Liver (tissue), 8 donors: ENCODE measurements at regions not wholly inside any gene's neighbourhood (a gene's known extent, or its start where the extent isn't known, plus 50 kb on each side); places are given as distances from the start of the nearest gene placed in this dataset.

Source experiments
- DNase-seq: peaks from one replicate; pipeline ENCODE4 v3.0.0-alpha.2; 2017; ENCODE audit warnings: low spot score
- H3K27ac ChIP-seq, 2 donors: one replicate each; pipeline ENCODE4 v1.7.0; 2013; ENCODE audit warnings: inconsistent platforms in 2 of 2, low read length in 2 of 2, control low read depth in 1 of 2, low read depth in 1 of 2, mild to moderate bottlenecking in 1 of 2
- H3K27me3 ChIP-seq, 4 donors: one replicate each; pipeline versions ENCODE4 v1.6.1 to v1.7.0; 2013; ENCODE audit warnings: low read length in 3 of 4, inconsistent platforms in 1 of 4, mild to moderate bottlenecking in 1 of 4, moderate library complexity in 1 of 4; ENCODE audit not compliant: control insufficient read depth in 4 of 4, insufficient read depth in 4 of 4
- H3K36me3 ChIP-seq, 4 donors: one replicate each; pipeline versions ENCODE4 v1.6.1 to v1.7.0; 2013; ENCODE audit warnings: low read length in 3 of 4, mild to moderate bottlenecking in 3 of 4, low read depth in 1 of 4, moderate library complexity in 1 of 4; ENCODE audit not compliant: control insufficient read depth in 4 of 4, insufficient read depth in 3 of 4
- H3K4me1 ChIP-seq, 4 donors: one replicate each; pipeline versions ENCODE4 v1.6.1 to v1.7.0; 2013; ENCODE audit warnings: low read length in 3 of 4, mild to moderate bottlenecking in 3 of 4, moderate library complexity in 1 of 4; ENCODE audit not compliant: control insufficient read depth in 4 of 4, insufficient read depth in 4 of 4
- H3K4me3 ChIP-seq, 3 donors: one replicate each; pipeline versions ENCODE4 v1.6.1 to v1.7.0; 2013; ENCODE audit warnings: low read length in 3 of 3, control low read depth in 1 of 3, low read depth in 1 of 3, mild to moderate bottlenecking in 1 of 3
- H3K9ac ChIP-seq, 2 donors: one replicate each; pipeline ENCODE4 v1.7.0; 2013; ENCODE audit warnings: low read length in 2 of 2, mild to moderate bottlenecking in 2 of 2, moderate library complexity in 2 of 2, control low read depth in 1 of 2, low read depth in 1 of 2
- H3K9me3 ChIP-seq, 4 donors: one replicate each; pipeline versions ENCODE4 v1.6.1 to v1.7.0; 2013; ENCODE audit warnings: low read length in 3 of 4; ENCODE audit not compliant: control insufficient read depth in 4 of 4
- CTCF ChIP-seq: fragments of 150-350 bp; IDR thresholded peaks from 2 replicates; pipeline ENCODE4 v1.5.1; 2017; ENCODE audit warnings: improper control_type of control experiment, low read depth, low read length; ENCODE audit not compliant: missing input control
- EGR1 ChIP-seq, 2 donors: IDR thresholded peaks; 2 replicates each; pipeline ENCODE4 v1.6.1; 2016 to 2018; ENCODE audit warnings: antibody characterized with exemption in 2 of 2, low read depth in 2 of 2
- FOXA1 ChIP-seq: IDR thresholded peaks from 2 replicates; pipeline ENCODE4 v1.6.1; 2016; ENCODE audit warnings: antibody characterized with exemption
- FOXA2 ChIP-seq: IDR thresholded peaks from 2 replicates; pipeline ENCODE4 v1.6.1; 2016; ENCODE audit warnings: antibody characterized with exemption
- GABPA ChIP-seq, 2 donors: IDR thresholded peaks in 1 of 2; conservative IDR thresholded peaks in 1 of 2; 2 replicates each; pipeline ENCODE4 v1.6.1; 2016; ENCODE audit warnings: antibody characterized with exemption in 2 of 2, mild to moderate bottlenecking in 1 of 2, moderate library complexity in 1 of 2
- HNF4A ChIP-seq, 2 donors: conservative IDR thresholded peaks; 2 replicates each; pipeline ENCODE4 v1.6.1; 2016; ENCODE audit warnings: antibody characterized with exemption in 2 of 2, mild to moderate bottlenecking in 2 of 2
- HNF4G ChIP-seq: IDR thresholded peaks from 2 replicates; pipeline ENCODE4 v1.6.1; 2016; ENCODE audit warnings: antibody characterized with exemption
- JUND ChIP-seq, 2 donors: IDR thresholded peaks; 2 replicates each; pipeline ENCODE4 v1.6.1; 2016; ENCODE audit warnings: antibody characterized with exemption in 2 of 2
- NR2F2 ChIP-seq: IDR thresholded peaks from 2 replicates; pipeline ENCODE4 v1.6.1; 2016; ENCODE audit warnings: antibody characterized with exemption
- RAD21 ChIP-seq, 2 donors: IDR thresholded peaks; 2 replicates each; pipeline ENCODE4 v1.6.1; 2016; ENCODE audit warnings: antibody characterized with exemption in 2 of 2, mild to moderate bottlenecking in 2 of 2
- RXRA ChIP-seq, 2 donors: IDR thresholded peaks; 2 replicates each; pipeline ENCODE4 v1.6.1; 2017 to 2018; ENCODE audit warnings: antibody characterized with exemption in 2 of 2, mild to moderate bottlenecking in 1 of 2
- SP1 ChIP-seq: IDR thresholded peaks from 2 replicates; pipeline ENCODE4 v1.6.1; 2018; ENCODE audit warnings: antibody characterized with exemption, mild to moderate bottlenecking
- TAF1 ChIP-seq: conservative IDR thresholded peaks from 2 replicates; pipeline ENCODE4 v1.6.1; 2016; ENCODE audit warnings: antibody characterized with exemption, mild to moderate bottlenecking
- YY1 ChIP-seq: IDR thresholded peaks from 2 replicates; pipeline ENCODE4 v1.6.1; 2016; ENCODE audit warnings: antibody characterized with exemption, mild to moderate bottlenecking
- WGBS: extraction: QIAGEN DNeasy Blood & Tissue Kit; methylation state at CpG from one replicate; pipeline ENCODE4 v1.1.7; 2013; 5-methylcytosine and 5-hydroxymethylcytosine counted together
- TF ChIP-seq, protein P1 (sequence below): IDR thresholded peaks from 2 replicates; pipeline ENCODE4 v1.6.1; 2016; ENCODE audit warnings: antibody characterized with exemption
- TF ChIP-seq, protein P2 (sequence below): IDR thresholded peaks from 2 replicates; pipeline ENCODE4 v1.6.1; 2016; ENCODE audit warnings: antibody characterized with exemption, mild to moderate bottlenecking
- TF ChIP-seq, protein P3 (sequence below): IDR thresholded peaks from 2 replicates; pipeline ENCODE4 v1.6.1; 2016; ENCODE audit warnings: antibody characterized with exemption
- TF ChIP-seq, protein P4 (sequence below): IDR thresholded peaks from 2 replicates; pipeline ENCODE4 v1.6.1; 2016; ENCODE audit warnings: antibody characterized with exemption
- donor health status: healthy.
- donor health status: healthy.
- donor health status: healthy.
- donor health status: healthy.
- donor health status: healthy.

- H3K9me3 ChIP-seq = no peaks in the 10 kb centered on the region
- no peak for DNase-seq
- no peak overlapping the region for H3K9ac ChIP-seq
- TF ChIP-seq, protein P1, sequence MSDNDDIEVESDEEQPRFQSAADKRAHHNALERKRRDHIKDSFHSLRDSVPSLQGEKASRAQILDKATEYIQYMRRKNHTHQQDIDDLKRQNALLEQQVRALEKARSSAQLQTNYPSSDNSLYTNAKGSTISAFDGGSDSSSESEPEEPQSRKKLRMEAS = no peak
- no peak for TF ChIP-seq YY1
- TF ChIP-seq RAD21 (IDR thresholded peaks at IDR 0.05) = no peak
- TF ChIP-seq SP1 = no peak
- no peak for TF ChIP-seq GABPA (IDR thresholded peaks at IDR 0.05 in 1 of 2, conservative IDR thresholded peaks at IDR 0.05 in 1 of 2)
- no peak for TF ChIP-seq NR2F2
- no peak for TF ChIP-seq FOXA2
- TF ChIP-seq, protein P2, sequence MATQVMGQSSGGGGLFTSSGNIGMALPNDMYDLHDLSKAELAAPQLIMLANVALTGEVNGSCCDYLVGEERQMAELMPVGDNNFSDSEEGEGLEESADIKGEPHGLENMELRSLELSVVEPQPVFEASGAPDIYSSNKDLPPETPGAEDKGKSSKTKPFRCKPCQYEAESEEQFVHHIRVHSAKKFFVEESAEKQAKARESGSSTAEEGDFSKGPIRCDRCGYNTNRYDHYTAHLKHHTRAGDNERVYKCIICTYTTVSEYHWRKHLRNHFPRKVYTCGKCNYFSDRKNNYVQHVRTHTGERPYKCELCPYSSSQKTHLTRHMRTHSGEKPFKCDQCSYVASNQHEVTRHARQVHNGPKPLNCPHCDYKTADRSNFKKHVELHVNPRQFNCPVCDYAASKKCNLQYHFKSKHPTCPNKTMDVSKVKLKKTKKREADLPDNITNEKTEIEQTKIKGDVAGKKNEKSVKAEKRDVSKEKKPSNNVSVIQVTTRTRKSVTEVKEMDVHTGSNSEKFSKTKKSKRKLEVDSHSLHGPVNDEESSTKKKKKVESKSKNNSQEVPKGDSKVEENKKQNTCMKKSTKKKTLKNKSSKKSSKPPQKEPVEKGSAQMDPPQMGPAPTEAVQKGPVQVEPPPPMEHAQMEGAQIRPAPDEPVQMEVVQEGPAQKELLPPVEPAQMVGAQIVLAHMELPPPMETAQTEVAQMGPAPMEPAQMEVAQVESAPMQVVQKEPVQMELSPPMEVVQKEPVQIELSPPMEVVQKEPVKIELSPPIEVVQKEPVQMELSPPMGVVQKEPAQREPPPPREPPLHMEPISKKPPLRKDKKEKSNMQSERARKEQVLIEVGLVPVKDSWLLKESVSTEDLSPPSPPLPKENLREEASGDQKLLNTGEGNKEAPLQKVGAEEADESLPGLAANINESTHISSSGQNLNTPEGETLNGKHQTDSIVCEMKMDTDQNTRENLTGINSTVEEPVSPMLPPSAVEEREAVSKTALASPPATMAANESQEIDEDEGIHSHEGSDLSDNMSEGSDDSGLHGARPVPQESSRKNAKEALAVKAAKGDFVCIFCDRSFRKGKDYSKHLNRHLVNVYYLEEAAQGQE = no peak
- TF ChIP-seq, protein P3, sequence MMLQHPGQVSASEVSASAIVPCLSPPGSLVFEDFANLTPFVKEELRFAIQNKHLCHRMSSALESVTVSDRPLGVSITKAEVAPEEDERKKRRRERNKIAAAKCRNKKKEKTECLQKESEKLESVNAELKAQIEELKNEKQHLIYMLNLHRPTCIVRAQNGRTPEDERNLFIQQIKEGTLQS = no peak
- no peak for TF ChIP-seq JUND (IDR thresholded peaks at IDR 0.05)
- no peak for TF ChIP-seq EGR1 (IDR thresholded peaks at IDR 0.05; ENCODE audit: low read depth in 2 of 2)
- TF ChIP-seq, protein P4, sequence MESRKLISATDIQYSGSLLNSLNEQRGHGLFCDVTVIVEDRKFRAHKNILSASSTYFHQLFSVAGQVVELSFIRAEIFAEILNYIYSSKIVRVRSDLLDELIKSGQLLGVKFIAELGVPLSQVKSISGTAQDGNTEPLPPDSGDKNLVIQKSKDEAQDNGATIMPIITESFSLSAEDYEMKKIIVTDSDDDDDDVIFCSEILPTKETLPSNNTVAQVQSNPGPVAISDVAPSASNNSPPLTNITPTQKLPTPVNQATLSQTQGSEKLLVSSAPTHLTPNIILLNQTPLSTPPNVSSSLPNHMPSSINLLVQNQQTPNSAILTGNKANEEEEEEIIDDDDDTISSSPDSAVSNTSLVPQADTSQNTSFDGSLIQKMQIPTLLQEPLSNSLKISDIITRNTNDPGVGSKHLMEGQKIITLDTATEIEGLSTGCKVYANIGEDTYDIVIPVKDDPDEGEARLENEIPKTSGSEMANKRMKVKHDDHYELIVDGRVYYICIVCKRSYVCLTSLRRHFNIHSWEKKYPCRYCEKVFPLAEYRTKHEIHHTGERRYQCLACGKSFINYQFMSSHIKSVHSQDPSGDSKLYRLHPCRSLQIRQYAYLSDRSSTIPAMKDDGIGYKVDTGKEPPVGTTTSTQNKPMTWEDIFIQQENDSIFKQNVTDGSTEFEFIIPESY = no peak
- no peak for TF ChIP-seq HNF4G
- TF ChIP-seq FOXA1 = no peak
- H3K27ac ChIP-seq = no peak overlapping the region
- no peak overlapping the region for H3K4me3 ChIP-seq
- WGBS = 82% methylated on average over 22 of the region's 22 CpGs
- no peaks in the 10 kb centered on the region for H3K36me3 ChIP-seq
- no peaks in the 10 kb centered on the region for H3K4me1 ChIP-seq
- no peaks in the 10 kb centered on the region for H3K27me3 ChIP-seq
Observed at GRCh38 chr10:3584926-3585784, 199.9 kb downstream of the KLF6 start.

DNA sequence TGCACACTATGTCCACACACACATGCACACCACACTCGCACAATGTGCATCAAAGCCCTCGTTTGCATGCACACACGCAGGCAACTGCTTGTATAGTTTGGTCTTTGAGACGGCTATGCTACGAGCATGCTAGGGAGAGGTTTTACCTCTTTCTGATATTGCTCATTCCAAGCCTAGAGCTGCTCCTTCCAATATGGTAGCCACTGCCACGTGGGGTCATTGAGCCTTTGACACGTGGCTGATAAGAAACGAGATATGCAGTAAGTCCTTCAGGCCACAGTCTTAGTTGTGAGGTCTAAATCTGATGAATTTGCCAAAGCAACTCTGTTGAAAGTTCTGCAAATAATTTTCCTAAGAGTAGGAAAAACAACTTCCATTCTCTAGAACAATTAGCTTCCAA lies 204.4 kb downstream of the KLF6 start:
- H3K27me3 ChIP-seq = no peaks in the 10 kb centered on the region
- DNase-seq = no peak
- H3K9ac ChIP-seq = no peak overlapping the region
- no peak overlapping the region for H3K4me3 ChIP-seq
- H3K27ac ChIP-seq = no peak overlapping the region
- 73% methylated on average over 8 of the region's 8 CpGs for WGBS
- no peaks in the 10 kb centered on the region for H3K9me3 ChIP-seq
- no peaks in the 10 kb centered on the region for H3K4me1 ChIP-seq
- H3K36me3 ChIP-seq = no peaks in the 10 kb centered on the region
- TF ChIP-seq JUND (IDR thresholded peaks at IDR 0.05) = no peak
- TF ChIP-seq CTCF = no peak
- no peak for TF ChIP-seq RAD21 (IDR thresholded peaks at IDR 0.05)
- TF ChIP-seq SP1 = no peak
- TF ChIP-seq FOXA2 = no peak
- TF ChIP-seq EGR1 (IDR thresholded peaks at IDR 0.05; ENCODE audit: low read depth in 2 of 2) = no peak
- TF ChIP-seq YY1 = no peak
- TF ChIP-seq, protein P3 = no peak
- TF ChIP-seq TAF1 = no peak
- no peak for TF ChIP-seq HNF4A (conservative IDR thresholded peaks at IDR 0.05)
- TF ChIP-seq FOXA1 = no peak
- TF ChIP-seq NR2F2 = no peak
- TF ChIP-seq RXRA (IDR thresholded peaks at IDR 0.05) = no peak
- TF ChIP-seq, protein P4 = no peak
